Cardiac muscle cell (in vitro differentiated cells and primary cell): ENCODE measurements at regions not wholly inside any gene's neighbourhood (a gene's known extent, or its start where the extent isn't known, plus 50 kb on each side); places are given as distances from the start of the nearest gene placed in this dataset.

Experiments used
- DNase-seq, 2 donors: peaks; one replicate each; pipeline versions ENCODE4 v3.0.0 to v3.0.0-alpha.2; 2010 to 2017; ENCODE audit warnings: low read depth in 1 of 2, low spot score in 1 of 2
- H3K27ac ChIP-seq: fragments of 200-600 bp; sonication (generic); 2 replicates; pipeline ENCODE4 v1.5.1; 2016
- H3K27me3 ChIP-seq: fragments of 200-600 bp; sonication (generic); 2 replicates; pipeline ENCODE4 v1.6.0; 2016; ENCODE audit warnings: control low read depth
- H3K36me3 ChIP-seq: fragments of 200-600 bp; sonication (generic); 2 replicates; pipeline ENCODE4 v1.5.1; 2016; ENCODE audit warnings: control low read depth
- H3K4me1 ChIP-seq: fragments of 200-600 bp; sonication (generic); 2 replicates; pipeline ENCODE4 v1.8.1; 2017; ENCODE audit warnings: low read depth, mild to moderate bottlenecking, mixed run types
- H3K4me3 ChIP-seq: fragments of 200-600 bp; sonication (generic); 2 replicates; pipeline ENCODE4 v1.5.1; 2016; ENCODE audit warnings: mild to moderate bottlenecking
- H3K9me3 ChIP-seq: fragments of 200-600 bp; sonication (generic); 2 replicates; pipeline ENCODE4 v1.5.1; 2017; ENCODE audit warnings: low read depth, mild to moderate bottlenecking, control low read depth
- TF ChIP-seq, protein P1 (sequence below): IDR thresholded peaks from 2 replicates; pipeline ENCODE4 v1.5.1; 2012; ENCODE audit warnings: low read depth, mild to moderate bottlenecking, low read length

DNA sequence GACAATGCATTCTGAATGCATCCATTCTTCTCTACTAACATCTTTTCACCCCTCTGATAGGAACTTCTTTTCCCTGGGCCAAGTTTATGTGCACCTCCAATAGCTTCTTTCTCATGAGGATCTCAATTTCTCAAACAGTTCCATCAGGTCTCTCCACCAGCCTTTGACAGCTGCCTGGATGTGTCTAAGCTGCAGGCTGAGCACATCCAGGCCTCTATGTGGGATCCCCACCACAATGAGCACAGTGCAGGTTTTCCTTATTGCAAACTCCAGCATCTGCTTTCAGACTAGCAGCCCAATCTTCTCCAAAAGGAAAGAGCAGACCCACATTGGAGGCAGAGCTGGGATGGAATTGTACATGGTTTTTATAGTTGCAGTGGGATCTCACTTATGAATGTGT is 145.3 kb upstream of the TBX20 start:
- no peak for DNase-seq
- Histone ChIP-seq H3K9me3 (no peaks in the 10 kb centered on the region), H3K36me3 (no peaks in the 10 kb centered on the region), H3K27me3 (no peaks in the 10 kb centered on the region), H3K27ac (no peak overlapping the region), H3K4me3 (no peak overlapping the region), H3K4me1 (peaks cover 9% of the 10 kb centered on the region)
- TF ChIP-seq, protein P1, sequence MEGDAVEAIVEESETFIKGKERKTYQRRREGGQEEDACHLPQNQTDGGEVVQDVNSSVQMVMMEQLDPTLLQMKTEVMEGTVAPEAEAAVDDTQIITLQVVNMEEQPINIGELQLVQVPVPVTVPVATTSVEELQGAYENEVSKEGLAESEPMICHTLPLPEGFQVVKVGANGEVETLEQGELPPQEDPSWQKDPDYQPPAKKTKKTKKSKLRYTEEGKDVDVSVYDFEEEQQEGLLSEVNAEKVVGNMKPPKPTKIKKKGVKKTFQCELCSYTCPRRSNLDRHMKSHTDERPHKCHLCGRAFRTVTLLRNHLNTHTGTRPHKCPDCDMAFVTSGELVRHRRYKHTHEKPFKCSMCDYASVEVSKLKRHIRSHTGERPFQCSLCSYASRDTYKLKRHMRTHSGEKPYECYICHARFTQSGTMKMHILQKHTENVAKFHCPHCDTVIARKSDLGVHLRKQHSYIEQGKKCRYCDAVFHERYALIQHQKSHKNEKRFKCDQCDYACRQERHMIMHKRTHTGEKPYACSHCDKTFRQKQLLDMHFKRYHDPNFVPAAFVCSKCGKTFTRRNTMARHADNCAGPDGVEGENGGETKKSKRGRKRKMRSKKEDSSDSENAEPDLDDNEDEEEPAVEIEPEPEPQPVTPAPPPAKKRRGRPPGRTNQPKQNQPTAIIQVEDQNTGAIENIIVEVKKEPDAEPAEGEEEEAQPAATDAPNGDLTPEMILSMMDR = no peak

DNA sequence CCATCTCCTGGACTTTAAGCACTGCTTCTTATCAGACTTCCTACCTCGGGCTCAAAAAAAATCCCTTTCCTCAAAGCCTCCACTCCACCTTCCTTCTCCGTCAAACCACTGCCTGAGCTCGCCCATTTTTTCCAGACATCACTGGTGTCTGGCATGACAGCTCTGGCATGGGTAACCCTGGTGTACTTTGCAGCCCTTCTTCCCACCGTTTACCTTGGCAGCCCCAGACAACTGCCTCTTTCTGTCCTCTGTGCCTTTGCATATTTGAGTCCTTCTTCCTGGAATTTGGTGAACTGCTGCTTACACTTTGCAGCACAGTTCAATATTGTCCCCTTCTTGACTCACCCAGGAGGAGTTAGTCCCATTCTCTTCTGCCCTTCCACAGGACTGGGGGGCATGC is 144.6 kb upstream of the TBX20 start:
- H3K27me3 ChIP-seq = no peaks in the 10 kb centered on the region
- no peaks in the 10 kb centered on the region for H3K9me3 ChIP-seq
- no peak for DNase-seq
- H3K36me3 ChIP-seq = no peaks in the 10 kb centered on the region
- no peak overlapping the region for H3K27ac ChIP-seq
- no peak overlapping the region for H3K4me3 ChIP-seq
- TF ChIP-seq, protein P1 = no peak
- H3K4me1 ChIP-seq = peaks cover 9% of the 10 kb centered on the region

DNA sequence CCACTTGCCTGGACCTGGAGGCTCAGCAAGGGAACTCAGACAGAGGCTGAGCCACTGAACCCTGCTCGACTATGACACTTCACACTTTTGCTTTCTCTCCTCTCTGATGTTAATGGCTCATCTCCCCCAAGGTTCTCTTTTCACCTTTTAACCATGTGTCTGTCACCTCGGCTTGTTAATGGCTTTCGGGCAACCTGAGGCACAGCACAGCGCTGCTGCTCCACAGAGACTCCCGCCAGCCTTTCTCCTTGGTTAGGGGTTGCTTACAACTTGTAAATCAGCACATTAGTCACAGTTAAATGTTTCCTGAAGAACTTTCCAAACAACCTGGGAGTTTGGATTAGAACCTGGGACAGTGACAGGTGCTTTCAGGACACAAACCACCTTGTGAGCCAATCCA is 136.2 kb upstream of the TBX20 start:
- H3K4me1 ChIP-seq = peaks cover 11% of the 10 kb centered on the region
- DNase-seq = no peak
- TF ChIP-seq, protein P1 = no peak
- H3K27me3 ChIP-seq = no peaks in the 10 kb centered on the region
- no peak overlapping the region for H3K4me3 ChIP-seq
- H3K27ac ChIP-seq = no peak overlapping the region
- H3K36me3 ChIP-seq = no peaks in the 10 kb centered on the region
- no peaks in the 10 kb centered on the region for H3K9me3 ChIP-seq

DNA sequence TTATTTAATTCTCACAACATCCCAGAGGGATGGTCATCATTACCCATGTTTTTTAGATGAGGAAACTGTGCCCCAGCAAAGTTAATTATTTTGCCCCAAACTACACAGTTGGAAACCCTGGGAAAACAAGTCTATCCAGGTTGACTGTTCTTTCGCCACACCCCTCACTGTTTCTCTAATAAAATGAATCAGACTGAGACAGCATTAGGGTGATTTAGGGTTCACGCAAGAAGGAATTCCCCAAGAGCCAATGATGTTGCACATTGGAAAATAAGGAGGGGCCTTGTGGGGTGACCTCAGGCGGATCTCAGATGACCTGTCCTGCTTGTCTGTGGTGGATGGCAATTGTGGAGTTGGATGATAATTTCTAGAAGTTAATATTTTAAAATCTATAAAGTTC is 135.7 kb upstream of the TBX20 start:
- no peaks in the 10 kb centered on the region for H3K36me3 ChIP-seq
- no peaks in the 10 kb centered on the region for H3K27me3 ChIP-seq
- peaks cover 11% of the 10 kb centered on the region for H3K4me1 ChIP-seq
- H3K4me3 ChIP-seq = no peak overlapping the region
- H3K27ac ChIP-seq = no peak overlapping the region
- TF ChIP-seq, protein P1 = no peak
- no peaks in the 10 kb centered on the region for H3K9me3 ChIP-seq
- no peak for DNase-seq

DNA sequence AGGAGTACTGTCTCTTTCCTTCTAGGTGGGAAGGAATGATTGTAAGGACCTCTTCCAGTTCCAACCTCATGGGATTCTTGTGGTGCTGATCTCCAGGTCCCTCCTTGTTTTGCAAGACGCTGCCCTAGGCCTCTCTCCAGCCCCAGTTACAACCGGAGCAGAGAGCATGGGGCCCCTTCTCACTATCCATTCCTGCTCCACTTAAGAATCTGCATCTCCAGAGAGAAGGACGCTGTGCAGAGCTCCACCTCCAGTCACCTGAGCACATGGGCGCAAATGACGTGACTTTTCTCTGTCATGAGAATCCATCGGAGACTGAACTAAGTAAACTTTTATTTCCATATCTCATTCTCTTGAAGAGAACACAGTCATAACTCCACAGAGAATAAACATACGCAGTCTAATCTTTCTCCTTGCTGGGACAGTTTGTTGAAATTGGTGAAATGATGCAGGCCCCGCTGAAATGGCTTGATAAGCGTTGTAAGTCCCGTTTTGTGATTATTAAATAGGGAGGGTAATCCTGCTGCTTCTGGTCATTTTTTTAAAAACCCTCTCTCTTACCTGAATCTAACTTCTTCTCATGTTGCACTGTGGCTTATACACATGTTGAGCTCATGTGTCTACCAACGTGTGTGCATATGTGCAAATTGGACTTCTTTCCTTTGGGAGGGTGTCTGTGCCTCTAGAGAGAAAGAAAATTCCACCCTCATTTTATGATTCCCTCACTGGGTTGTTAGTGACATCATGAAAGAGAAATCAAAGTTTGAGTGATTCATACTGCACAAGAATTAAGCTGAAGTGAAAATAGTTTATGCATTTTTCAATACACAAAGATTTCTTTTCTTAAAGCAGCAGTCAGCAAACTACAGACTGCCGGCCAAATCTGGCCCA is 133.2 kb upstream of the TBX20 start:
- Histone ChIP-seq H3K27ac (peak overlapping the region; percentile 15), H3K27me3 (no peaks in the 10 kb centered on the region), H3K4me3 (no peak overlapping the region), H3K9me3 (no peaks in the 10 kb centered on the region), H3K36me3 (no peaks in the 10 kb centered on the region), H3K4me1 (peaks cover 11% of the 10 kb centered on the region)
- TF ChIP-seq, protein P1 = no peak
- DNase-seq = peak; percentile 13 to 15
